Heart left ventricle (tissue), 13 donors: ENCODE measurements at regions not wholly inside any gene's neighbourhood (a gene's known extent, or its start where the extent isn't known, plus 50 kb on each side); places are given as distances from the start of the nearest gene placed in this dataset.

ENCODE experiments used
- CTCF ChIP-seq, 12 donors: fragments of 200-600 bp; sonication (generic) in 4 of 12; IDR thresholded peaks; one replicate each; pipeline versions ENCODE4 v1.5.0 to v1.8.0; 2018 to 2022; ENCODE audit warnings: antibody characterized with exemption in 12 of 12, mild to moderate bottlenecking in 5 of 12
- POLR2A ChIP-seq, 2 donors: fragments of 450-650 bp; IDR thresholded peaks; one replicate each; pipeline ENCODE4 v1.6.1; 2017; ENCODE audit warnings: antibody characterized with exemption in 2 of 2, mild to moderate bottlenecking in 2 of 2, moderate library complexity in 2 of 2
- donor health status: ischemic (EF 13 %, LVEDD 7.1; RV severe dilation, severe dysfunction).
- donor health status: DM: no; HTN: yes; CAD: no.
- donor health status: DM: no; HTN: no; CAD: no.
- donor health status: ischemic (EF 25% LVEDD 6.9; RV normal size, moderate dysfunction).
- donor health status: ischemic (EF 25% LVEDD 5.7; RV mildly dilated, moderate dysfunction).
- donor health status: ischemic (EF 35%, LVEDD 5.7; RV mildly dilated, moderate dysfunction).
- donor health status: nonischemic (EF 11% LVEDD 7.7; RV severe dilation, severe dysfunction).
- donor health status: DM: yes; HTN: yes; CAD: no.
- donor health status: PGD.
- donor health status: ischemic (EF 29% LVEDD 5.4; RV normal size, mild dysfunction).
- donor health status: nonischemic (EF 23%, LVEDD 6.1; RV moderate dilation, normal function).

GRCh38 chr2:16008856-16009255 is 68.5 kb downstream of the MYCN start:
- TF ChIP-seq CTCF (IDR thresholded peaks at IDR 0.05) (no peak), POLR2A (IDR thresholded peaks at IDR 0.05) (no peak)
